Fibroblast of lung (primary cell): ENCODE measurements at regions not wholly inside any gene's neighbourhood (a gene's known extent, or its start where the extent isn't known, plus 50 kb on each side); places are given as distances from the start of the nearest gene placed in this dataset.

Experiments
- DNase-seq, 2 donors: peaks; one replicate each; pipeline versions ENCODE4 v3.0.0 to v3.0.0-alpha.2; 2010; ENCODE audit warnings: low read depth in 2 of 2
- H2AFZ ChIP-seq: 2 replicates; pipeline ENCODE4 v1.5.1; 2012; ENCODE audit warnings: low read length, control low read depth, inconsistent platforms
- H3K27ac ChIP-seq: 2 replicates; pipeline ENCODE4 v1.5.1; 2011; ENCODE audit warnings: low read length, control low read depth; ENCODE audit not compliant: insufficient read depth
- H3K27me3 ChIP-seq: 2 replicates; pipeline ENCODE4 v1.5.1; 2011; ENCODE audit warnings: mild to moderate bottlenecking, low read length; ENCODE audit not compliant: control insufficient read depth, insufficient read depth
- H3K36me3 ChIP-seq: 2 replicates; pipeline ENCODE4 v1.5.1; 2011; ENCODE audit warnings: low read length; ENCODE audit not compliant: control insufficient read depth, insufficient read depth
- H3K4me1 ChIP-seq: 2 replicates; pipeline ENCODE4 v1.5.1; 2011; ENCODE audit warnings: low read length; ENCODE audit not compliant: control insufficient read depth, insufficient read depth; ENCODE audit errors: extremely low read depth
- H3K4me2 ChIP-seq: 2 replicates; pipeline ENCODE4 v1.5.1; 2011; ENCODE audit warnings: low read length, control low read depth; ENCODE audit not compliant: insufficient read depth; ENCODE audit errors: extremely low read depth
- H3K4me3 ChIP-seq, 4 experiments: fragments of 200-600 bp in 1 of 4; sonication (generic) in 1 of 4; replicated peaks in 1 of 4; 2 replicates each; pipeline ENCODE4 v1.5.1; 2011 to 2016; ENCODE audit warnings: low read length in 4 of 4, low read depth in 3 of 4, mild to moderate bottlenecking in 3 of 4, control low read depth in 2 of 4, inconsistent platforms in 1 of 4, mixed read lengths in 1 of 4; ENCODE audit not compliant: insufficient read depth in 1 of 4; ENCODE audit errors: control extremely low read depth in 1 of 4
- H3K79me2 ChIP-seq: 2 replicates; pipeline ENCODE4 v1.5.1; 2012; ENCODE audit warnings: mild to moderate bottlenecking, low read length, inconsistent platforms; ENCODE audit not compliant: control insufficient read depth, insufficient read depth
- H3K9ac ChIP-seq: 2 replicates; pipeline ENCODE4 v1.5.1; 2011; ENCODE audit warnings: mild to moderate bottlenecking, low read length, control low read depth; ENCODE audit not compliant: insufficient read depth
- H3K9me3 ChIP-seq: 2 replicates; pipeline ENCODE4 v1.5.1; 2012; ENCODE audit warnings: low read depth, low read length; ENCODE audit not compliant: control insufficient read depth, insufficient read depth
- H4K20me1 ChIP-seq: 2 replicates; pipeline ENCODE4 v1.5.1; 2011; ENCODE audit warnings: low read length; ENCODE audit not compliant: control insufficient read depth, insufficient read depth; ENCODE audit errors: extremely low read depth
- EZH2 ChIP-seq: IDR thresholded peaks from 2 replicates; pipeline ENCODE4 v1.5.1; 2012; ENCODE audit warnings: low read length, control low read depth, mild to moderate bottlenecking; ENCODE audit errors: missing control alignments
- TF ChIP-seq, protein P1 (sequence below), 2 donors: IDR thresholded peaks in 1 of 2; conservative IDR thresholded peaks in 1 of 2; 1 replicate in 1 of 2; 2 replicates in 1 of 2; pipeline ENCODE4 v1.5.1; 2011 to 2012; ENCODE audit warnings: low read length in 2 of 2, control low read depth in 1 of 2, inconsistent platforms in 1 of 2, low read depth in 1 of 2, mild to moderate bottlenecking in 1 of 2

DNA sequence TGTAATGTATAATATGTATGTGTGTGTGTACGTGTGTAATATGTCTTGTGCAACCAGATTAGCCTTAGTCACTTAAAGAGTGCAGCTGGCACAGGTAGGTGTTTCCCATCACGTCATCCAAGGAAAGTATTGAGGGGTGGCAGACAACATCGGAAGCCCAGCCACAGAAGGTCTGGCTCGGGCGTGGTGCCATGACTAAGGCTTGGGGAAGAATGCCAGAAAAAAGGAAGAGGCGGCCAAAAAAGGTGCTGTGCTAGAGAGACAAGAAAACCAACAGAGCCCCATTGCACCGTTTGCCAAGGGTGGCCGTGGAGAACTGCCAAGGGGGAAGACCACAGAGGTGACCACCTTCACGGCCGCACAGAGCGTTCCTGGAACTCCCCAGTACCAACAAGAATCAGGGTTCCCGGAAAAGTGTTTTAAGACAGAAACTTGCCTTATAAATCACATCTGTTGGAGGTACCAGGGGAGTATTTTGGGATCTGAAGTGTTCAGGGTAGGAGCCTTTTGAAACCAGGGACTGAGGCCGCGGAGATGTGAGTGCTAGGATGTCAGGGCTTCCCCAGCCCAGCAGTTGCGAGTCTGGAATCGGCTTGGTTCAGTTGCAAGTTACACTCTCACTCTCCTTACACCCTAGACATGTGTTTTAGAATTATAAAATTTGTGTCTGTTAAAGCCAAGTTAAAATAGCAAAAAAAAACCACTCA lies 131.2 kb upstream of the DYRK2 start:
- Histone ChIP-seq H3K27me3 (no peaks in the 10 kb centered on the region), H3K9me3 (no peaks in the 10 kb centered on the region), H3K4me2 (no peak overlapping the region), H3K27ac (no peak overlapping the region), H3K36me3 (no peaks in the 10 kb centered on the region), H4K20me1 (no peaks in the 10 kb centered on the region), H2AFZ (no peak overlapping the region), H3K4me1 (no peaks in the 10 kb centered on the region), H3K4me3 (no peak overlapping the region), H3K79me2 (no peaks in the 10 kb centered on the region), H3K9ac (no peak overlapping the region)
- peak; percentile 31 to 91 for DNase-seq
- no peak for TF ChIP-seq EZH2
- TF ChIP-seq, protein P1, sequence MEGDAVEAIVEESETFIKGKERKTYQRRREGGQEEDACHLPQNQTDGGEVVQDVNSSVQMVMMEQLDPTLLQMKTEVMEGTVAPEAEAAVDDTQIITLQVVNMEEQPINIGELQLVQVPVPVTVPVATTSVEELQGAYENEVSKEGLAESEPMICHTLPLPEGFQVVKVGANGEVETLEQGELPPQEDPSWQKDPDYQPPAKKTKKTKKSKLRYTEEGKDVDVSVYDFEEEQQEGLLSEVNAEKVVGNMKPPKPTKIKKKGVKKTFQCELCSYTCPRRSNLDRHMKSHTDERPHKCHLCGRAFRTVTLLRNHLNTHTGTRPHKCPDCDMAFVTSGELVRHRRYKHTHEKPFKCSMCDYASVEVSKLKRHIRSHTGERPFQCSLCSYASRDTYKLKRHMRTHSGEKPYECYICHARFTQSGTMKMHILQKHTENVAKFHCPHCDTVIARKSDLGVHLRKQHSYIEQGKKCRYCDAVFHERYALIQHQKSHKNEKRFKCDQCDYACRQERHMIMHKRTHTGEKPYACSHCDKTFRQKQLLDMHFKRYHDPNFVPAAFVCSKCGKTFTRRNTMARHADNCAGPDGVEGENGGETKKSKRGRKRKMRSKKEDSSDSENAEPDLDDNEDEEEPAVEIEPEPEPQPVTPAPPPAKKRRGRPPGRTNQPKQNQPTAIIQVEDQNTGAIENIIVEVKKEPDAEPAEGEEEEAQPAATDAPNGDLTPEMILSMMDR (conservative IDR thresholded peaks at IDR 0.05 in 1 of 2, IDR thresholded peaks at IDR 0.05 in 1 of 2; ENCODE audit: low read depth in 1 of 2, low read length in 2 of 2) = no peak

DNA sequence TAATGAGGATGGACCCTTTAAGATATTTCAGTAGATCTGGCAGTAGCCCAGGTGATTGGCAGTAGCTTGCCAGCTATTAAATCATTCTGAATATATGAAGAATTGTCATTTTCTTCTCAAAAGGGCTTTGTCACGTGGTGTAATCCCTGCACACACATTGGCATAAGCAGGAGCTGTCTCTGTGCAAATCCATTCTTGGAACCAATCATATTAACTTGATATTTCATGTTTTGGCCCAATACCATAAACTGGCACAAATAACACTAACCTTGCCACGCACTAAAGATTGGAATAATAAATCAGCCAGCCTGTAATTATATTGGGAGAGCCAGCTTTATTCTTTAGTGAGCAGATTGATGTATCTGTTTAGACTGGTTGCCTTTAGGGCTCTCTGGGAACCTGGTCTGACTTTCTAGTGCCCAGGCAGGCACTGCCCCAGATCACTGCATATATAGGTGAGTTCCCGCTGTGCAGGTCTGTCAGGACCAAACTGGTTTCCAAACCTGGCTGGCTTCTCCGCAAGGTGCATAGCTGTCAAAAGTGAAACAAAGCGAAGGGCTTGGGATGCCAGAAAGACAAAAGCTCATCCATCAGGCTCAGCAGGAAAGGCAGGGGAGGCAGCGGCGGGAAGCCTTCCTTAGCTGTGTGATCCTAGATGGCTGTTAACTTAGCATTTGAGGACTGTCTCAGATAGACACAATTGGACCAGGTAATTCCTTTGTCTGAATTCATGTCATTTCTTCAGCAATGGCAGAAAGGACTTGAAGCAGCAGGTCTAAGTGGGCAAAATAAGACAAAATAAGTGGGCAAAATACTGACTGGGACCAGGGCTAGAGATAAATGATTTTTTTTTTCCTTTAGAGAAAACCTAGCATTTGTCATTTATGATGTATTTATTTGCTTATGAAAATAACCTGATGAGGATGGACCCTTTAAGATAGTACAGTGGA lies 128.8 kb upstream of the DYRK2 start:
- Histone ChIP-seq H4K20me1 (no peaks in the 10 kb centered on the region), H2AFZ (no peak overlapping the region)
- TF ChIP-seq, protein P1 (conservative IDR thresholded peaks at IDR 0.05 in 1 of 2, IDR thresholded peaks at IDR 0.05 in 1 of 2; ENCODE audit: low read depth in 1 of 2, low read length in 2 of 2) = no peak
- no peak for TF ChIP-seq EZH2

DNA sequence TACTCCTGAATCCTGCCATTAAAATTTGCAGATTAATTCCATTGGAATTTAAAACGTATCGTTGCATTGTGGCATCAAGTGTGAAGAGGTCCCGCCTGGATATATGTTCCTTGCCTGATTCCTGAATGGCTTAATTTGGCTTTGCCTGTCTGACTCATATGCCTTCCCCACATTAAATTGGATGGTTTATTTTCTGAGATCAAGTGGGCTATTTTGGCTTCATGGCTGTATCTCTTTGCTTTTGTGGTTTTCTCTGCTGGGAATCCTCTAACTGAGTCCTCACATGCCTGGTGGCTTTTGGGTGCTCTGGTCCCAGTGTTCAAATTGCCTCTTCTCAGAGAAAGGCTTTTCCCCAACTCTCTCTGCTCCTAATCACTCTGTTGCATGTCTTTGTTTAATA lies 127.9 kb upstream of the DYRK2 start:
- no peaks in the 10 kb centered on the region for H3K4me1 ChIP-seq
- H3K9ac ChIP-seq = no peak overlapping the region
- H4K20me1 ChIP-seq = no peaks in the 10 kb centered on the region
- no peak overlapping the region for H3K27ac ChIP-seq
- DNase-seq = peak in 1 of 2 donors; percentile 66
- TF ChIP-seq, protein P1 (conservative IDR thresholded peaks at IDR 0.05 in 1 of 2, IDR thresholded peaks at IDR 0.05 in 1 of 2; ENCODE audit: low read depth in 1 of 2, low read length in 2 of 2) = no peak
- no peak for TF ChIP-seq EZH2
- H2AFZ ChIP-seq = no peak overlapping the region
- no peak overlapping the region for H3K4me3 ChIP-seq
- no peaks in the 10 kb centered on the region for H3K79me2 ChIP-seq
- no peaks in the 10 kb centered on the region for H3K9me3 ChIP-seq
- H3K36me3 ChIP-seq = no peaks in the 10 kb centered on the region
- H3K27me3 ChIP-seq = no peaks in the 10 kb centered on the region
- no peak overlapping the region for H3K4me2 ChIP-seq

More for the DNA sequence above, 128.8 kb upstream of the DYRK2 start:
- Histone ChIP-seq H3K4me1 (no peaks in the 10 kb centered on the region), H3K79me2 (no peaks in the 10 kb centered on the region), H3K9ac (no peak overlapping the region), H3K27ac (no peak overlapping the region), H3K36me3 (no peaks in the 10 kb centered on the region), H3K27me3 (no peaks in the 10 kb centered on the region), H3K4me2 (no peak overlapping the region), H3K4me3 (no peak overlapping the region), H3K9me3 (no peaks in the 10 kb centered on the region)
- no peak for DNase-seq
